ENCODE measurements at regions not wholly inside any gene's neighbourhood (a gene's known extent, or its start where the extent isn't known, plus 50 kb on each side); places are given as distances from the start of the nearest gene placed in this dataset.

- TF ChIP-seq, protein P1, sequence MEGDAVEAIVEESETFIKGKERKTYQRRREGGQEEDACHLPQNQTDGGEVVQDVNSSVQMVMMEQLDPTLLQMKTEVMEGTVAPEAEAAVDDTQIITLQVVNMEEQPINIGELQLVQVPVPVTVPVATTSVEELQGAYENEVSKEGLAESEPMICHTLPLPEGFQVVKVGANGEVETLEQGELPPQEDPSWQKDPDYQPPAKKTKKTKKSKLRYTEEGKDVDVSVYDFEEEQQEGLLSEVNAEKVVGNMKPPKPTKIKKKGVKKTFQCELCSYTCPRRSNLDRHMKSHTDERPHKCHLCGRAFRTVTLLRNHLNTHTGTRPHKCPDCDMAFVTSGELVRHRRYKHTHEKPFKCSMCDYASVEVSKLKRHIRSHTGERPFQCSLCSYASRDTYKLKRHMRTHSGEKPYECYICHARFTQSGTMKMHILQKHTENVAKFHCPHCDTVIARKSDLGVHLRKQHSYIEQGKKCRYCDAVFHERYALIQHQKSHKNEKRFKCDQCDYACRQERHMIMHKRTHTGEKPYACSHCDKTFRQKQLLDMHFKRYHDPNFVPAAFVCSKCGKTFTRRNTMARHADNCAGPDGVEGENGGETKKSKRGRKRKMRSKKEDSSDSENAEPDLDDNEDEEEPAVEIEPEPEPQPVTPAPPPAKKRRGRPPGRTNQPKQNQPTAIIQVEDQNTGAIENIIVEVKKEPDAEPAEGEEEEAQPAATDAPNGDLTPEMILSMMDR (IDR thresholded peaks at IDR 0.05; ENCODE audit: poor library complexity, severe bottlenecking), result no peak
- no peak for TF ChIP-seq MXI1 (conservative IDR thresholded peaks at IDR 0.05; ENCODE audit: poor library complexity, severe bottlenecking)
- no peak for TF ChIP-seq EZH2 (IDR thresholded peaks at IDR 0.05; ENCODE audit: borderline replicate concordance, insufficient read depth, low read length, poor library complexity, severe bottlenecking)
- no peak for TF ChIP-seq POLR2AphosphoS5 (IDR thresholded peaks at IDR 0.05)
- TF ChIP-seq SMC3 (conservative IDR thresholded peaks at IDR 0.05; ENCODE audit: poor library complexity), result no peak
Observed at GRCh38 chr6:119557239-119557638, 207.7 kb upstream of the MAN1A1 start.

Measured in neural cell (in vitro differentiated cells).